GM10266 (cell line): ENCODE measurements at regions not wholly inside any gene's neighbourhood (a gene's known extent, or its start where the extent isn't known, plus 50 kb on each side); places are given as distances from the start of the nearest gene placed in this dataset.

Experiments used
- DNase-seq: peaks from one replicate; pipeline ENCODE4 v3.0.0; 2012; ENCODE audit errors: extremely low spot score
- TF ChIP-seq, protein P1 (sequence below): IDR thresholded peaks from 2 replicates; pipeline ENCODE4 v1.5.1; 2012; ENCODE audit warnings: mild to moderate bottlenecking, low read depth; ENCODE audit not compliant: control insufficient read depth, insufficient read depth; ENCODE audit errors: missing control alignments

DNA sequence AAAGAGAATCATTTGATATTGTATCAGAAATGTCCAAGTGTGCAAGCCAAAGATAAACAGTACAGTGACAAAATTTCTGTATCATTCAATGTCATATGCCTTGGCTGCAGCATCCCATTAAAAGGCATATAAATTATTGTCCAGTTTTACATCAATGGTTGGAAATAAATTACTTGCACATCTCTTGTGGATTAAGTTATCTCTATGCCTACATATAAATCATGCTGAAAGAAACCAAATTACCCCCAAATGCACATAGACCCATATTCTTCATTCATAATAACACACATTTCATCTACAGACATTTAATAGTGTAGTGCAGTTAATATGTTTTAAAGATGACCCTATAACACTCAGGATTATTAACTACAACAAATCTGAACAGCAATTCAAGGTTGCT is 1415.7 kb upstream of the PCDH9 start:
- DNase-seq = no peak
- TF ChIP-seq, protein P1, sequence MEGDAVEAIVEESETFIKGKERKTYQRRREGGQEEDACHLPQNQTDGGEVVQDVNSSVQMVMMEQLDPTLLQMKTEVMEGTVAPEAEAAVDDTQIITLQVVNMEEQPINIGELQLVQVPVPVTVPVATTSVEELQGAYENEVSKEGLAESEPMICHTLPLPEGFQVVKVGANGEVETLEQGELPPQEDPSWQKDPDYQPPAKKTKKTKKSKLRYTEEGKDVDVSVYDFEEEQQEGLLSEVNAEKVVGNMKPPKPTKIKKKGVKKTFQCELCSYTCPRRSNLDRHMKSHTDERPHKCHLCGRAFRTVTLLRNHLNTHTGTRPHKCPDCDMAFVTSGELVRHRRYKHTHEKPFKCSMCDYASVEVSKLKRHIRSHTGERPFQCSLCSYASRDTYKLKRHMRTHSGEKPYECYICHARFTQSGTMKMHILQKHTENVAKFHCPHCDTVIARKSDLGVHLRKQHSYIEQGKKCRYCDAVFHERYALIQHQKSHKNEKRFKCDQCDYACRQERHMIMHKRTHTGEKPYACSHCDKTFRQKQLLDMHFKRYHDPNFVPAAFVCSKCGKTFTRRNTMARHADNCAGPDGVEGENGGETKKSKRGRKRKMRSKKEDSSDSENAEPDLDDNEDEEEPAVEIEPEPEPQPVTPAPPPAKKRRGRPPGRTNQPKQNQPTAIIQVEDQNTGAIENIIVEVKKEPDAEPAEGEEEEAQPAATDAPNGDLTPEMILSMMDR = no peak

DNA sequence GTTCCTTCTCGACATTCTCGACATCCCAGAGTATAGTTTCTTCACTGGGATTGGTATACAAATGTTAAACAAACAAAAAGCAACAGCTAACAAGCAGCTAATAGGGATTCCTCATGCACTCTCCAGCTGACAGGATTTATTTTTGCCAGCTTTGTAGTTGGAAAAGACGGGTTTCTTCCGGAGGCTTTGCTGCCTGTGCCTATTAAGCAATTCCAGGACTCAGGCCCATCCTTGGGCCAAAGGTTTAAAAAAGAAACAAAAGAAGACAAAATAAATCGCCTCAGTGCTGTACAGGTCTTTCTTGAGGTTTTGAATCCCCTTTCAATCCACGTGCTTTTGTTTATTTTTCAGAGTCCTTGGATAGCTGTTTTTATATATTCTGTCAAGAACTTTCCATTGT is 1414.5 kb upstream of the PCDH9 start:
- no peak for DNase-seq
- TF ChIP-seq, protein P1 = no peak

DNA sequence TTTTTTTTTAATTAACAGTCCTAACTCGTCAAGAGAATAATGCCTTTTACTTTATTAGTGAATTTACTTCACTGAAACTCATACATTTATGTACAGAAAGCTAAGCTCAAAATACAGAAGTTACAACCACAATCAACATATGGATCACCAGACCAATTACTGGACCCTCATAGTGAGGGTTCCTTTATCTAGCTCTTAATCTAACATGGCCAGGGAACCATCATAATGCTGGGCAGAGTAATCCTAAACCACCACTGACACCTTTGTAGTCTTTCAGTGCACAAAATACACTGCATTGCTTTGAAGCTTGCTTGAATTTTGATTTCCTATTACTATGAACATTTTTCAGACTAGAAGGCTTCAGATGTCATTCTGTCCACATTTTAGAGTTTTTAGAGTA is 1406.6 kb upstream of the PCDH9 start:
- DNase-seq = no peak
- TF ChIP-seq, protein P1 = no peak

DNA sequence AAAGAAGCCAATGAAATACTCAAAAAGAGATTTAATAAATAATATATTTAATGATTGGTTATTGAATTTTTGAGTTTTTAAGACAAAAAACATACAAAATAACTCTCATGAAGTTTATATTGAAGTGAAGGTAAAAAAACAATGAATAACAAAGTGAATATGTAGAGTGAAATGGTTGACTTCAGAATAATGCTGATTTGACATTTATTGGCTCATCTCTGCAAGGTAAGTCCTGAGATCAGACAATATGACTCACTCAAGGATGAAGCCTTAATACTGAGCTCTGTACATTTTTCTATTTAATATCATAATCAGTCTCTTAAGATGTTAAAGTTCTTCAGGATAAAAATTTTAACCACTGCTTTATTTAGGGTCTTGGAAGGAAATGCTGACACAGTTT is 1398.9 kb upstream of the PCDH9 start:
- TF ChIP-seq, protein P1 = no peak
- DNase-seq = no peak

DNA sequence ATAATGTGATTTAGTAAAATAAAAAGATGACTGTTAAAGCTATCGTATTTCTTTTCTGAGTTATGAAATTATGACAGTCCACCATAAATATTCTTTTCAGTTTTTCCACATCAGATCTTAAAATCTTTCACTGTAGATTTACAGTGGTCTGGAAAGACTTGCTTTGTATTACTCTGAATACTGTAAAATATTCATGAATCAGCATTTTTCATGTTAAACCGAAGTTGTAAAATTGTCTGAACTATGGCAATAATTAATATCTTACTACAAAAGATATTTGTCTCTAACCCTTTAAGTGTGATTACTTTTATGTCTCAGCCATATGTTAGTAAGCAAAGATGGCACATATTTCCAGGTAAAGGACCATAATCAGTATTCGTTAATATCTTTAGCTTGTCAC is 1397.2 kb upstream of the PCDH9 start:
- TF ChIP-seq, protein P1 = no peak
- DNase-seq = no peak

DNA sequence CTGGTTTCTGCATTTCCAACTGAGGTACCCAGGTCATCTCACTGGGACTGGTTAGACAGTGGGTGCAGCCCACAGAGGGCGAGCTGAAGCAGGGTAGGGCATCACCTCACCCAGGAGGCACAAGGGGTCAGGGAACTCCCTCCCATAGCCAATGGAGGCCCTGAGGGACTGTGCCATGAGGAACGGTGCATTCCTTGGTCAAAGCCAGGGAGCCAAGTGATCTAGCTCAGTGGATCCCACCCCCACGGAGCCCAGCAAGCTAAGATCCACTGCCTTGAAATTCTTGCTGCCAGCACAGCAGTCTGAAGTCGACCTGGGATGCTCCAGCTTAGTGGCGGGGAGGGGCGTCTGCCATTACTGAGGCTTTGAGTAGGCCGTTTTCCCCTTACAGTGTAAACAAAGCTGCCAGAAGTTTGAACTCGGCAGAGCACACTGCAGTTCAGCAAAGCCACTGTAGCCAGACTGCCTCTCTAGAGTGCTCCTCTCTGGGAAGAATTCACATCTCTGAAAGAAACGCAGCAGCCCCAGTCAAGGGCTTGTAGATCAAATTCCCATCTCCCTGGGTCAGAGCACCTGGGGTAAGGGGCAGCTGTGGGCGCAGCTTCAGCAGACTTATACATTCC is 1386.6 kb upstream of the PCDH9 start:
- no peak for DNase-seq
- TF ChIP-seq, protein P1 = no peak

DNA sequence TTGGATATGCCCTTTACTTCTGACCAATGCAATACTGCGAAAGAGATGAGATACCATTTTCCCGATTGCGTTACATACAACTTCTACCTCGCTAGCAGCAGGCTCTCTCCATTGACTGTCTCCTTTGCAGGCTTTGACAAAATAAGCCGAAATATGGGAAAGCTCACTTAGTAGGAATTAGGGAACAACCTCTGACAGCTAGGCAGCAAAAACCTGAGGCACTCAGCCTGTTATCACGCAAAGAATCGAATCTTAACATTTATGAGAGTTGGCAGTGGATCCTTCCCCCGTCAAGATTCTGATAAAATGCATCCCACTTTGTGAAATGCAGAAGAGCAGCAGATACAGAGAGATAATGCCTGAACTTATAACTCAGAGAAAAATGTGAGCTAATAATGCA is 1379.5 kb upstream of the PCDH9 start:
- DNase-seq = no peak
- TF ChIP-seq, protein P1 = no peak
